ENCODE measurements at regions not wholly inside any gene's neighbourhood (a gene's known extent, or its start where the extent isn't known, plus 50 kb on each side); places are given as distances from the start of the nearest gene placed in this dataset.
"Not testable (repeated sequence)": the region's sequence is repeated elsewhere in the genome, so short reads cannot be mapped to it uniquely, and the experiment has no call there.

DNA sequence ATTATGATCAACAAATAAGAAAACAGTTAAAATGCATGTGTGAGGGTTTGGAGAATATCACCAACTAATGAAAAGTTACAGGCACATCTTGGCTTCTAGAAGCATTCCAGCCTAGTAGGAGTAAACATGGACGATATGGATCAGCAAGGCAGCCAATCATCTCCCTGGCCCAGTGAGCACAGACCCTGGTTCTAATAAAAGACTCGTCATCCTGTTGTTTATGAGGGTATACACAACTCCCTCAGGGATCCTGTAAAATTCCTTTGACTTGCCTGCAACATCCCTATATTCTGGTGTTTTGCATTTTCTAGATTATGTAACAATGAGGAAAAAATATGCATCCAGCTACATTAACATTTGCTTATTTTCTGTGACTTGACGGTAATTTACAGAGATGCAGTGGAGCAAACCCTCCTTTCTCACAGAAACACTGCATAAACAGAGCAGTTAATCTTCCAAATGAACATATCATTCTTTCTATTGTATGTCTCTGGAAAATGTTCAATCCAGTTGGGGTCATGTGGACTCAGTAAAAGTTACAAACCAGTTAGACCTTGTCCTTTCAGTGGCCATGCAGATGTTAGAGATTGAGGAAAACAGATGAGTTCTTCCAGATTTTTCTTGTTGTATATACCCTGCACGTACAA is 88.9 kb upstream of the NDP start:
- H3K27me3 Mint-ChIP-seq: peaks cover 6 to 9% of the 10 kb centered on the region in 2 donors
- H3K36me3 Mint-ChIP-seq: no peaks in the 10 kb centered on the region
- H3K4me1 Mint-ChIP-seq: no peaks in the 10 kb centered on the region
- no peak for ATAC-seq (replicated peaks)
- DNase-seq: no peak
- peaks cover 3% of the 10 kb centered on the region in 2 donors for H3K9me3 Mint-ChIP-seq
- no peak overlapping the region for H3K27ac Mint-ChIP-seq
- H3K4me3 Mint-ChIP-seq: no peak overlapping the region

DNA sequence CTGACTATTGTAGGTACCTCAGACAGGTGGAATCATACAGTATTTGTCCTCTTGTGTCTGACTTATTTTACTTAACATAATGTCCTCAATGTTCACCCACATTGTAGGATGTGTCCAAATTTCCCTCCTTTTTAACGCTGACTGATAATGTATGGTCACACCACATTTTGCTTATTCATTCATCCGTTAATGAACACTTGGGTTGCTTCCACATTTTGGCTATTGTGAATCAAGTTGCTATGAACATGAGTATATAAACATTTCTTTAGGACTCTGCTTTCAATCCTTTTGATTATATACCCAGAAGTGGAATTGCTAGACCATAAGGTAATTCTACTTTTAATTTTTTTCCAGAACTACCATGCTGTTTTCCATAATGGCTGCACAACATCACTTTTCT is 87.0 kb upstream of the NDP start:
- peaks cover 0 to 3% of the 10 kb centered on the region in 2 donors for H3K9me3 Mint-ChIP-seq
- no peak overlapping the region for H3K4me3 Mint-ChIP-seq
- no peaks in the 10 kb centered on the region for H3K4me1 Mint-ChIP-seq
- H3K27me3 Mint-ChIP-seq: peaks cover 12 to 13% of the 10 kb centered on the region in 2 donors
- DNase-seq (no peak), ATAC-seq (replicated peaks) (no peak)
- H3K27ac Mint-ChIP-seq: no peak overlapping the region
- no peaks in the 10 kb centered on the region for H3K36me3 Mint-ChIP-seq

GRCh38 chrX:44058339-44058738 is 85.1 kb upstream of the NDP start:
- ATAC-seq (replicated peaks): no peak

GRCh38 chrX:44055638-44056037 is 82.4 kb upstream of the NDP start:
- no peak overlapping the region for H3K27ac Mint-ChIP-seq
- H3K4me1 Mint-ChIP-seq: no peaks in the 10 kb centered on the region

More at GRCh38 chrX:44058339-44058738, 85.1 kb upstream of the NDP start:
- no peak for DNase-seq
- Mint-ChIP-seq H3K4me3 (no peak overlapping the region), H3K36me3 (no peaks in the 10 kb centered on the region), H3K27me3 (peaks cover 12 to 16% of the 10 kb centered on the region in 2 donors), H3K27ac (no peak overlapping the region), H3K4me1 (no peaks in the 10 kb centered on the region), H3K9me3 (peaks cover 0 to 3% of the 10 kb centered on the region in 2 donors)

GRCh38 chrX:44054863-44055601 is 81.8 kb upstream of the NDP start:
- H3K9me3 Mint-ChIP-seq: peaks cover 0 to 3% of the 10 kb centered on the region in 2 donors
- H3K4me3 Mint-ChIP-seq: no peak overlapping the region
- peaks cover 17 to 28% of the 10 kb centered on the region in 2 donors for H3K27me3 Mint-ChIP-seq
- H3K27ac Mint-ChIP-seq: no peak overlapping the region
- H3K36me3 Mint-ChIP-seq: peaks cover 0 to 3% of the 10 kb centered on the region in 2 donors
- DNase-seq (no peak), ATAC-seq (replicated peaks) (no peak)
- H3K4me1 Mint-ChIP-seq: no peaks in the 10 kb centered on the region

More at GRCh38 chrX:44055638-44056037, 82.4 kb upstream of the NDP start:
- DNase-seq (no peak), ATAC-seq (replicated peaks) (no peak)
- Mint-ChIP-seq H3K36me3 (peaks cover 0 to 3% of the 10 kb centered on the region in 2 donors), H3K9me3 (peaks cover 0 to 3% of the 10 kb centered on the region in 2 donors), H3K4me3 (no peak overlapping the region), H3K27me3 (peaks cover 17 to 28% of the 10 kb centered on the region in 2 donors)

GRCh38 chrX:44045106-44045505 is 71.9 kb upstream of the NDP start:
- ATAC-seq (replicated peaks); H3K4me3 Mint-ChIP-seq; H3K9me3 Mint-ChIP-seq; H3K36me3 Mint-ChIP-seq; H3K4me1 Mint-ChIP-seq; H3K27me3 Mint-ChIP-seq; H3K27ac Mint-ChIP-seq; DNase-seq: not testable (repeated sequence)

- Mint-ChIP-seq H3K9me3 (peaks cover 0 to 4% of the 10 kb centered on the region in 2 donors), H3K27me3 (peaks cover 0 to 5% of the 10 kb centered on the region in 2 donors), H3K27ac (no peak overlapping the region), H3K4me3 (no peak overlapping the region), H3K4me1 (no peaks in the 10 kb centered on the region), H3K36me3 (no peaks in the 10 kb centered on the region)
- DNase-seq (no peak), ATAC-seq (replicated peaks) (no peak)
Measured at GRCh38 chrX:44043496-44043895, 70.3 kb upstream of the NDP start.

GRCh38 chrX:44042751-44043150 is 69.6 kb upstream of the NDP start:
- DNase-seq (no peak), ATAC-seq (replicated peaks) (no peak)
- H3K4me3 Mint-ChIP-seq: no peak overlapping the region
- H3K9me3 Mint-ChIP-seq: peaks cover 0 to 4% of the 10 kb centered on the region in 2 donors
- no peaks in the 10 kb centered on the region for H3K4me1 Mint-ChIP-seq
- no peak overlapping the region for H3K27ac Mint-ChIP-seq
- peaks cover 0 to 5% of the 10 kb centered on the region in 2 donors for H3K27me3 Mint-ChIP-seq
- H3K36me3 Mint-ChIP-seq: no peaks in the 10 kb centered on the region

DNA sequence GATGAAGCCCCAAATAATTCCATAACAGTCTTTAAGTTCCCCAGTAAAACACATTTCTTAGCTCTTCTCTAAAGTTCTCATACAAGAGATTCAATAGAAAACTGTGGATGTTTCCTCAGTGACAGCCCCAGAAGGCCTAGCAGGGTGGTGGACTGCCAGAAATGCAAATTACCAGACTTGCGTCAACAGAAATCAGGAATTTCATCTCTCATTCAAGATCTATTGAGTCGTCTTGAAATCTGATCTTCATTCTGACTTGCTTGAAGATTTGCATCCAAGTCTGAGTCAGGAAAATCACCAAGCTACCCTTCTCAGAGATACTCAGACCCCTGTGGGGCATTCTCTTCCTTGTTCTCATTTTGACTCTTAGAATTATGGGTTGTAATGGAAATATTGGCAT is 68.9 kb upstream of the NDP start:
- Mint-ChIP-seq H3K9me3 (peaks cover 0 to 4% of the 10 kb centered on the region in 2 donors), H3K4me3 (no peak overlapping the region), H3K27ac (no peak overlapping the region), H3K36me3 (no peaks in the 10 kb centered on the region), H3K4me1 (no peaks in the 10 kb centered on the region), H3K27me3 (peaks cover 0 to 5% of the 10 kb centered on the region in 2 donors)
- ATAC-seq (replicated peaks) (no peak), DNase-seq (no peak)

- no peak for ATAC-seq (replicated peaks)
- DNase-seq: no peak
- Mint-ChIP-seq H3K27me3 (no peaks in the 10 kb centered on the region), H3K4me1 (no peaks in the 10 kb centered on the region), H3K36me3 (no peaks in the 10 kb centered on the region), H3K4me3 (no peak overlapping the region), H3K9me3 (peaks cover 0 to 4% of the 10 kb centered on the region in 2 donors), H3K27ac (no peak overlapping the region)
Measured at GRCh38 chrX:44040406-44040805, 67.2 kb upstream of the NDP start.

- H3K4me1 Mint-ChIP-seq: no peaks in the 10 kb centered on the region
- no peak overlapping the region for H3K27ac Mint-ChIP-seq
- H3K27me3 Mint-ChIP-seq: no peaks in the 10 kb centered on the region
- no peak overlapping the region for H3K4me3 Mint-ChIP-seq
- H3K9me3 Mint-ChIP-seq: peaks cover 0 to 4% of the 10 kb centered on the region in 2 donors
- H3K36me3 Mint-ChIP-seq: no peaks in the 10 kb centered on the region
- ATAC-seq (replicated peaks) (no peak), DNase-seq (no peak)
Measured at GRCh38 chrX:44039556-44039955, 66.4 kb upstream of the NDP start.

- no peaks in the 10 kb centered on the region for H3K36me3 Mint-ChIP-seq
- no peak overlapping the region for H3K27ac Mint-ChIP-seq
- no peak overlapping the region for H3K4me3 Mint-ChIP-seq
- no peak for ATAC-seq (replicated peaks)
- H3K4me1 Mint-ChIP-seq: peaks cover 0 to 11% of the 10 kb centered on the region in 2 donors
- H3K9me3 Mint-ChIP-seq: no peaks in the 10 kb centered on the region
- no peak for DNase-seq
- no peaks in the 10 kb centered on the region for H3K27me3 Mint-ChIP-seq
Measured at GRCh38 chrX:44036336-44036735, 63.1 kb upstream of the NDP start.

DNA sequence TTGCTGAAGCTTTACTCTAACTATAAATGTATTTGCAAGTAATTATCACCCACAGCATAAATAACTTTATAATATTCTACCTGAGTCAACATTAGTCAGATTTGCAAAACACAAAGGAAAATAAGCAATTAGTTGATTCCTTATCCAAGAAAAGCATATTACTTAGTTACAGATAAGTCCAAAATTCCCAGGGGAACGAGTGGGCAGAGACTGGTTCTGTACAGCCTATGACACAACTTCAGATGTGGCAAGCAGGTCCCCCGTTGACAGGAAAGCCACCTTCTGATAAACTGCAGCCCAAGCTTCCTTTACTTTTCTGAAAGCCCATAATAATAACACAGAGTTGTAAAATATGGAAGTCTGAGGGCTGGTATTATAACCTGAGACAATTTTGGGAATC is 62.4 kb upstream of the NDP start:
- DNase-seq (no peak), ATAC-seq (replicated peaks) (no peak)
- no peak overlapping the region for H3K4me3 Mint-ChIP-seq
- peaks cover 0 to 11% of the 10 kb centered on the region in 2 donors for H3K4me1 Mint-ChIP-seq
- H3K9me3 Mint-ChIP-seq: no peaks in the 10 kb centered on the region
- H3K27me3 Mint-ChIP-seq: no peaks in the 10 kb centered on the region
- no peak overlapping the region for H3K27ac Mint-ChIP-seq
- H3K36me3 Mint-ChIP-seq: no peaks in the 10 kb centered on the region

DNA sequence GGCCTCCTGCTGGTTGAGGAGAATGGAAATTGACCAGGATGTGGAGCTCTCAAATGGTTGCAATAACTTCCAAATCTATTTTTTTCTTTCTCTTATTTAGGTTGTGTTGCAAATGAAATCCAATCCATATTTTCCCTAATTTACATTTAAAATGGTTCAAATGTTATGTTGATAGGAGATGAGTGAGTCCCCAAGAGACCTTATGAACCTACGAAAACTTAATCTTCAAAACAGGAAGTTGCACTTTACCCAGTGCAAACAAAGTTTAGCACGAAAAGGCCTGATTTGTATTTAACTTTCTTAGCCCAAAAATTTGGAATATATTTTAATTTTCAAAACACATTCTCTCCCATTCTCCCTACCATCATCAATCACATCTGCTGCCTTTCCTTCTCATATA is 59.3 kb upstream of the NDP start:
- peak; percentile 56 to 64 for ATAC-seq (replicated peaks)
- DNase-seq: no peak
- no peak overlapping the region for H3K27ac Mint-ChIP-seq
- peaks cover 0 to 4% of the 10 kb centered on the region in 2 donors for H3K27me3 Mint-ChIP-seq
- peaks cover 0 to 11% of the 10 kb centered on the region in 2 donors for H3K4me1 Mint-ChIP-seq
- peaks cover 0 to 4% of the 10 kb centered on the region in 2 donors for H3K9me3 Mint-ChIP-seq
- no peak overlapping the region for H3K4me3 Mint-ChIP-seq
- H3K36me3 Mint-ChIP-seq: no peaks in the 10 kb centered on the region

DNA sequence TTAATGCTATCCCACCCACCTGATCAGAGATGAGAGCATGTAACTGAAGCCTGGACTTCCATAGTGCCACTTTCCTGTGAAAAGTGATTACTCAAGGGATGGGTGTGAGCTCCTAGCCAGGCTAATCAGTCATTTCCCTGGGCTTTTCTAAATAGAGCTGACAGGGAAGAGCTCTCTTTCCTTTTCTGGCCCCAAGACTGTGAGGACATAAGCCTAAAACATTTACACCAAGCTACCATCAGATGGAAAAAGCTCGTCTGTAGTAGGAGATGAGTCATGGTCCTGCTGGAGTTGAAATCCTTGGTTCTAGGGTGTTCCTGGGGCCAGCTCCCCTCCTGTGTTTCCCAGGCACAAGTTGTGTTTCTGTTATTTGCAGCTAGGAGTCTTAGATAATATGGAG is 52.4 kb upstream of the NDP start:
- peaks cover 0 to 4% of the 10 kb centered on the region in 2 donors for H3K9me3 Mint-ChIP-seq
- no peak overlapping the region for H3K4me3 Mint-ChIP-seq
- ATAC-seq (replicated peaks) (no peak), DNase-seq (no peak)
- H3K27me3 Mint-ChIP-seq: peaks cover 0 to 18% of the 10 kb centered on the region in 2 donors
- no peak overlapping the region for H3K27ac Mint-ChIP-seq
- no peaks in the 10 kb centered on the region for H3K4me1 Mint-ChIP-seq
- no peaks in the 10 kb centered on the region for H3K36me3 Mint-ChIP-seq

All from stimulated activated naive B cell treated with anti-CD40 and anti-IgM and Interleukin-4, amounts not matched to agents 10 μg/mL and 1 μg/mL and 100 μg/mL, for 72 hours (primary cell).